ENCODE measurements at regions not wholly inside any gene's neighbourhood (a gene's known extent, or its start where the extent isn't known, plus 50 kb on each side); places are given as distances from the start of the nearest gene placed in this dataset.

- ATAC-seq: no peak
These were observed 283.3 kb downstream of the RRAGC start for GRCh38 chr1:38576241-38576640.

More at GRCh38 chr1:38576241-38576640, 283.3 kb downstream of the RRAGC start:
- Histone ChIP-seq H3K36me3 (ENCODE audit: control insufficient read depth in 1 of 2, insufficient read depth in 2 of 2, low read length in 2 of 2) (no peaks in the 10 kb centered on the region), H4K20me1 (ENCODE audit: insufficient read depth) (no peaks in the 10 kb centered on the region), H3K27ac (ENCODE audit: low read depth, low read length) (no peak overlapping the region), H3K9ac (ENCODE audit: low read length) (no peak overlapping the region), H2AFZ (ENCODE audit: low read depth, low read length, poor library complexity, severe bottlenecking) (no peak overlapping the region), H3K9me3 (ENCODE audit: control insufficient read depth in 1 of 2, insufficient read depth in 1 of 2, low read depth in 1 of 2, low read length in 2 of 2) (no peaks in the 10 kb centered on the region), H3K27me3 (ENCODE audit: insufficient read depth, low read length) (no peaks in the 10 kb centered on the region), H3K79me2 (ENCODE audit: insufficient read depth, low read length) (no peaks in the 10 kb centered on the region), H3K4me1 (ENCODE audit: control insufficient read depth in 1 of 2, insufficient read depth in 2 of 2, low read length in 2 of 2) (no peaks in the 10 kb centered on the region), H3K4me2 (ENCODE audit: low read length) (no peak overlapping the region), H3K9me2 (ENCODE audit: insufficient read depth) (no peaks in the 10 kb centered on the region), H3K4me3 (replicated peaks in 1 of 2; ENCODE audit: low read depth in 1 of 2, low read length in 2 of 2) (no peak overlapping the region)
- intact Hi-C loops (cut with micrococcal nuclease): no loop called here
- POLR2A ChIA-PET: no interaction called here
- no TSS peak for BruUV-seq (replicated peaks)
- CTCF ChIA-PET: no interaction called here
- TF ChIP-seq SIN3A (IDR thresholded peaks at IDR 0.05; ENCODE audit: low read depth) (no peak), CEBPB (IDR thresholded peaks at IDR 0.05; ENCODE audit: low read depth) (no peak), YY1 (IDR thresholded peaks at IDR 0.05; ENCODE audit: extremely low read depth, insufficient replicate concordance, low read depth, low read length) (no peak), SP1 (IDR thresholded peaks at IDR 0.05; ENCODE audit: low read depth) (no peak), POLR2AphosphoS5 (IDR thresholded peaks at IDR 0.05; ENCODE audit: low read depth, low read length) (no peak), EZH2phosphoT487 (IDR thresholded peaks at IDR 0.05; ENCODE audit: borderline replicate concordance) (no peak), FOSL1 (IDR thresholded peaks at IDR 0.05; ENCODE audit: low read depth) (no peak), POLR2A (IDR thresholded peaks at IDR 0.05; ENCODE audit: borderline replicate concordance, extremely low read depth, insufficient read depth, insufficient read length) (no peak), JUND (IDR thresholded peaks at IDR 0.05) (no peak), TCF7L2 (IDR thresholded peaks at IDR 0.05; ENCODE audit: borderline replicate concordance, extremely low read depth, insufficient read depth, insufficient read length) (no peak), ZFX (IDR thresholded peaks at IDR 0.05) (no peak)
- TF ChIP-seq, protein P1, sequence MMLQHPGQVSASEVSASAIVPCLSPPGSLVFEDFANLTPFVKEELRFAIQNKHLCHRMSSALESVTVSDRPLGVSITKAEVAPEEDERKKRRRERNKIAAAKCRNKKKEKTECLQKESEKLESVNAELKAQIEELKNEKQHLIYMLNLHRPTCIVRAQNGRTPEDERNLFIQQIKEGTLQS (IDR thresholded peaks at IDR 0.05): no peak
- TF ChIP-seq, protein P2, sequence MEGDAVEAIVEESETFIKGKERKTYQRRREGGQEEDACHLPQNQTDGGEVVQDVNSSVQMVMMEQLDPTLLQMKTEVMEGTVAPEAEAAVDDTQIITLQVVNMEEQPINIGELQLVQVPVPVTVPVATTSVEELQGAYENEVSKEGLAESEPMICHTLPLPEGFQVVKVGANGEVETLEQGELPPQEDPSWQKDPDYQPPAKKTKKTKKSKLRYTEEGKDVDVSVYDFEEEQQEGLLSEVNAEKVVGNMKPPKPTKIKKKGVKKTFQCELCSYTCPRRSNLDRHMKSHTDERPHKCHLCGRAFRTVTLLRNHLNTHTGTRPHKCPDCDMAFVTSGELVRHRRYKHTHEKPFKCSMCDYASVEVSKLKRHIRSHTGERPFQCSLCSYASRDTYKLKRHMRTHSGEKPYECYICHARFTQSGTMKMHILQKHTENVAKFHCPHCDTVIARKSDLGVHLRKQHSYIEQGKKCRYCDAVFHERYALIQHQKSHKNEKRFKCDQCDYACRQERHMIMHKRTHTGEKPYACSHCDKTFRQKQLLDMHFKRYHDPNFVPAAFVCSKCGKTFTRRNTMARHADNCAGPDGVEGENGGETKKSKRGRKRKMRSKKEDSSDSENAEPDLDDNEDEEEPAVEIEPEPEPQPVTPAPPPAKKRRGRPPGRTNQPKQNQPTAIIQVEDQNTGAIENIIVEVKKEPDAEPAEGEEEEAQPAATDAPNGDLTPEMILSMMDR (IDR thresholded peaks at IDR 0.05 in 2 of 3, conservative IDR thresholded peaks at IDR 0.05 in 1 of 3; ENCODE audit: borderline replicate concordance in 1 of 3, insufficient read depth in 1 of 3, low read depth in 2 of 3, low read length in 2 of 3): no peak
- TF ChIP-seq, protein P3, sequence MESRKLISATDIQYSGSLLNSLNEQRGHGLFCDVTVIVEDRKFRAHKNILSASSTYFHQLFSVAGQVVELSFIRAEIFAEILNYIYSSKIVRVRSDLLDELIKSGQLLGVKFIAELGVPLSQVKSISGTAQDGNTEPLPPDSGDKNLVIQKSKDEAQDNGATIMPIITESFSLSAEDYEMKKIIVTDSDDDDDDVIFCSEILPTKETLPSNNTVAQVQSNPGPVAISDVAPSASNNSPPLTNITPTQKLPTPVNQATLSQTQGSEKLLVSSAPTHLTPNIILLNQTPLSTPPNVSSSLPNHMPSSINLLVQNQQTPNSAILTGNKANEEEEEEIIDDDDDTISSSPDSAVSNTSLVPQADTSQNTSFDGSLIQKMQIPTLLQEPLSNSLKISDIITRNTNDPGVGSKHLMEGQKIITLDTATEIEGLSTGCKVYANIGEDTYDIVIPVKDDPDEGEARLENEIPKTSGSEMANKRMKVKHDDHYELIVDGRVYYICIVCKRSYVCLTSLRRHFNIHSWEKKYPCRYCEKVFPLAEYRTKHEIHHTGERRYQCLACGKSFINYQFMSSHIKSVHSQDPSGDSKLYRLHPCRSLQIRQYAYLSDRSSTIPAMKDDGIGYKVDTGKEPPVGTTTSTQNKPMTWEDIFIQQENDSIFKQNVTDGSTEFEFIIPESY (IDR thresholded peaks at IDR 0.05; ENCODE audit: extremely low read depth, insufficient replicate concordance, low read length): no peak
- no peak for DNase-seq (ENCODE audit: low read depth, low spot score)
- RAD21 ChIA-PET (ENCODE audit: low non-redundant PET in 1 of 2, low total read pairs in 2 of 2, uncharacterized antibody in 2 of 2, unreplicated experiment in 2 of 2): no interaction called here
